K562 (cell line): ENCODE measurements at regions not wholly inside any gene's neighbourhood (a gene's known extent, or its start where the extent isn't known, plus 50 kb on each side); places are given as distances from the start of the nearest gene placed in this dataset.

Experiments
- CC2D1A ChIP-seq: fragments of 450-650 bp; IDR thresholded peaks from 2 replicates; pipeline ENCODE4 v1.6.1; 2017; ENCODE audit warnings: mild to moderate bottlenecking
- CHCHD3 ChIP-seq: fragments of 250-450 bp; sonication (Bioruptor Pico); IDR thresholded peaks from 2 replicates; pipeline ENCODE4 v2.1.2; 2022; ENCODE audit warnings: mild to moderate bottlenecking
- CREB1 ChIP-seq, 2 experiments: sonication (generic) in 1 of 2; formaldehyde crosslinking in 1 of 2; IDR thresholded peaks; 2 replicates each; pipeline versions ENCODE4 v1.6.1 to v1.8.0; 2012 to 2022; ENCODE audit warnings: inconsistent platforms in 1 of 2, mild to moderate bottlenecking in 1 of 2, missing genetic modification reagents in 1 of 2, moderate library complexity in 1 of 2
- FOXA3 ChIP-seq, 2 experiments: fragments of 450-650 bp in 1 of 2; sonication (generic) in 1 of 2; formaldehyde crosslinking; IDR thresholded peaks in 1 of 2; conservative IDR thresholded peaks in 1 of 2; 2 replicates each; pipeline versions ENCODE4 v1.4.0 to v1.8.0; 2020 to 2022; ENCODE audit warnings: mild to moderate bottlenecking in 2 of 2, missing genetic modification reagents in 1 of 2
- KLF6 ChIP-seq: fragments of 250-450 bp; sonication (Bioruptor Pico); IDR thresholded peaks from 2 replicates; pipeline ENCODE4 v1.4.0; 2020; ENCODE audit warnings: mild to moderate bottlenecking, moderate library complexity, borderline replicate concordance
- NEUROD1 ChIP-seq: fragments of 150-350 bp; IDR thresholded peaks from 2 replicates; pipeline ENCODE4 v1.6.1; 2014; ENCODE audit warnings: borderline replicate concordance, low read length, low read depth; ENCODE audit not compliant: partially characterized antibody
- NFATC3 ChIP-seq: fragments of 450-650 bp; IDR thresholded peaks from 2 replicates; pipeline ENCODE4 v1.6.1; 2017; ENCODE audit warnings: mild to moderate bottlenecking
- TAF15 ChIP-seq: fragments of 200-400 bp; formaldehyde crosslinking; IDR thresholded peaks from 2 replicates; pipeline ENCODE4 v1.6.1; 2017; ENCODE audit warnings: mild to moderate bottlenecking, low read depth, low read length, moderate library complexity
- TCF3 ChIP-seq: sonication (generic); formaldehyde crosslinking; IDR thresholded peaks from 2 replicates; pipeline ENCODE4 v1.4.0; 2020; ENCODE audit warnings: mild to moderate bottlenecking, missing genetic modification reagents
- ZNF696 ChIP-seq: fragments of 250-450 bp; sonication (Bioruptor Pico); conservative IDR thresholded peaks from 2 replicates; pipeline ENCODE4 v1.4.0; 2020; ENCODE audit warnings: mild to moderate bottlenecking, moderate library complexity
- ZNF77 ChIP-seq: fragments of 250-450 bp; sonication (Bioruptor Pico); IDR thresholded peaks from 2 replicates; pipeline ENCODE4 v1.5.0; 2020
- TF ChIP-seq, protein P1 (sequence below): fragments of 450-650 bp; formaldehyde crosslinking; IDR thresholded peaks from 2 replicates; pipeline ENCODE4 v1.4.0; 2020; ENCODE audit warnings: mild to moderate bottlenecking, moderate library complexity
- TF ChIP-seq, protein P2 (sequence below): conservative IDR thresholded peaks from 2 replicates; pipeline ENCODE4 v1.6.1; 2011; ENCODE audit warnings: low read depth, mild to moderate bottlenecking, low read length; ENCODE audit not compliant: control insufficient read depth
- TF ChIP-seq, protein P3 (sequence below): fragments of 450-650 bp; IDR thresholded peaks from 2 replicates; pipeline ENCODE4 v1.6.1; 2016; ENCODE audit warnings: low read depth
- TF ChIP-seq, protein P4 (sequence below): sonication (generic); formaldehyde crosslinking; IDR thresholded peaks from 2 replicates; pipeline ENCODE4 v1.9.0; 2022; ENCODE audit warnings: mild to moderate bottlenecking, missing genetic modification reagents

DNA sequence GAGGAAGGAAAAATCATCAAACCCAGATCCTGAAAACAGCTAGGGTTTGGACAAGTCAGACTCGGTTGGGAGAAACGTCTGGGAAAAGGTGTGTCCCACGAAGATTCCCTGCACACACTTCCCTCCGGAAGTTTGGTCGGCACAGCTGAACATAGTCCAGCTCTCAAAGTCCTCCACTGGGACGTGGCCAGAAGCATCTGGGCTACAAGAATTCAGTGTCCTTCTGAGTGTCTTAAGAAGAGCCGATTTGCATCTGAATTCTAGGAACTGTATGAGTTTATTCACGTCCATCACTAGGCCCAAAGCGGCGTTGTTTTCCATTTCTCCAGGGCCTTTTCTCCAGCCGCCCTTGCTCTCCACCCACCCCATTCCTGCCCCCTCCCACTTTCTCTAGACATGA, 109.1 kb downstream of the C17orf67 start (continued):
- TF ChIP-seq NEUROD1, result no peak
- no peak for TF ChIP-seq CREB1 (IDR thresholded peaks at IDR 0.05)
- no peak for TF ChIP-seq CREB1 (CRISPR knock-in tag; IDR thresholded peaks at IDR 0.05)
- no peak for TF ChIP-seq TAF15
- TF ChIP-seq KLF6 (CRISPR knock-in tag), result no peak
- TF ChIP-seq ZNF696 (CRISPR knock-in tag), result no peak
- TF ChIP-seq CHCHD3, result no peak
- TF ChIP-seq, protein P1, sequence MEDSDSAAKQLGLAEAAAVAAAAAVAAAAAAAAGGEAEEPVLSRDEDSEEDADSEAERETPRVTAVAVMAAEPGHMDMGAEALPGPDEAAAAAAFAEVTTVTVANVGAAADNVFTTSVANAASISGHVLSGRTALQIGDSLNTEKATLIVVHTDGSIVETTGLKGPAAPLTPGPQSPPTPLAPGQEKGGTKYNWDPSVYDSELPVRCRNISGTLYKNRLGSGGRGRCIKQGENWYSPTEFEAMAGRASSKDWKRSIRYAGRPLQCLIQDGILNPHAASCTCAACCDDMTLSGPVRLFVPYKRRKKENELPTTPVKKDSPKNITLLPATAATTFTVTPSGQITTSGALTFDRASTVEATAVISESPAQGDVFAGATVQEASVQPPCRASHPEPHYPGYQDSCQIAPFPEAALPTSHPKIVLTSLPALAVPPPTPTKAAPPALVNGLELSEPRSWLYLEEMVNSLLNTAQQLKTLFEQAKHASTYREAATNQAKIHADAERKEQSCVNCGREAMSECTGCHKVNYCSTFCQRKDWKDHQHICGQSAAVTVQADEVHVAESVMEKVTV (CRISPR knock-in tag), result no peak
- no peak for TF ChIP-seq CC2D1A
- TF ChIP-seq ZNF77, result no peak
- TF ChIP-seq NFATC3, result no peak
- TF ChIP-seq, protein P2, sequence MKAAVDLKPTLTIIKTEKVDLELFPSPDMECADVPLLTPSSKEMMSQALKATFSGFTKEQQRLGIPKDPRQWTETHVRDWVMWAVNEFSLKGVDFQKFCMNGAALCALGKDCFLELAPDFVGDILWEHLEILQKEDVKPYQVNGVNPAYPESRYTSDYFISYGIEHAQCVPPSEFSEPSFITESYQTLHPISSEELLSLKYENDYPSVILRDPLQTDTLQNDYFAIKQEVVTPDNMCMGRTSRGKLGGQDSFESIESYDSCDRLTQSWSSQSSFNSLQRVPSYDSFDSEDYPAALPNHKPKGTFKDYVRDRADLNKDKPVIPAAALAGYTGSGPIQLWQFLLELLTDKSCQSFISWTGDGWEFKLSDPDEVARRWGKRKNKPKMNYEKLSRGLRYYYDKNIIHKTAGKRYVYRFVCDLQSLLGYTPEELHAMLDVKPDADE, result no peak
- no peak for TF ChIP-seq TCF3
- TF ChIP-seq, protein P3, sequence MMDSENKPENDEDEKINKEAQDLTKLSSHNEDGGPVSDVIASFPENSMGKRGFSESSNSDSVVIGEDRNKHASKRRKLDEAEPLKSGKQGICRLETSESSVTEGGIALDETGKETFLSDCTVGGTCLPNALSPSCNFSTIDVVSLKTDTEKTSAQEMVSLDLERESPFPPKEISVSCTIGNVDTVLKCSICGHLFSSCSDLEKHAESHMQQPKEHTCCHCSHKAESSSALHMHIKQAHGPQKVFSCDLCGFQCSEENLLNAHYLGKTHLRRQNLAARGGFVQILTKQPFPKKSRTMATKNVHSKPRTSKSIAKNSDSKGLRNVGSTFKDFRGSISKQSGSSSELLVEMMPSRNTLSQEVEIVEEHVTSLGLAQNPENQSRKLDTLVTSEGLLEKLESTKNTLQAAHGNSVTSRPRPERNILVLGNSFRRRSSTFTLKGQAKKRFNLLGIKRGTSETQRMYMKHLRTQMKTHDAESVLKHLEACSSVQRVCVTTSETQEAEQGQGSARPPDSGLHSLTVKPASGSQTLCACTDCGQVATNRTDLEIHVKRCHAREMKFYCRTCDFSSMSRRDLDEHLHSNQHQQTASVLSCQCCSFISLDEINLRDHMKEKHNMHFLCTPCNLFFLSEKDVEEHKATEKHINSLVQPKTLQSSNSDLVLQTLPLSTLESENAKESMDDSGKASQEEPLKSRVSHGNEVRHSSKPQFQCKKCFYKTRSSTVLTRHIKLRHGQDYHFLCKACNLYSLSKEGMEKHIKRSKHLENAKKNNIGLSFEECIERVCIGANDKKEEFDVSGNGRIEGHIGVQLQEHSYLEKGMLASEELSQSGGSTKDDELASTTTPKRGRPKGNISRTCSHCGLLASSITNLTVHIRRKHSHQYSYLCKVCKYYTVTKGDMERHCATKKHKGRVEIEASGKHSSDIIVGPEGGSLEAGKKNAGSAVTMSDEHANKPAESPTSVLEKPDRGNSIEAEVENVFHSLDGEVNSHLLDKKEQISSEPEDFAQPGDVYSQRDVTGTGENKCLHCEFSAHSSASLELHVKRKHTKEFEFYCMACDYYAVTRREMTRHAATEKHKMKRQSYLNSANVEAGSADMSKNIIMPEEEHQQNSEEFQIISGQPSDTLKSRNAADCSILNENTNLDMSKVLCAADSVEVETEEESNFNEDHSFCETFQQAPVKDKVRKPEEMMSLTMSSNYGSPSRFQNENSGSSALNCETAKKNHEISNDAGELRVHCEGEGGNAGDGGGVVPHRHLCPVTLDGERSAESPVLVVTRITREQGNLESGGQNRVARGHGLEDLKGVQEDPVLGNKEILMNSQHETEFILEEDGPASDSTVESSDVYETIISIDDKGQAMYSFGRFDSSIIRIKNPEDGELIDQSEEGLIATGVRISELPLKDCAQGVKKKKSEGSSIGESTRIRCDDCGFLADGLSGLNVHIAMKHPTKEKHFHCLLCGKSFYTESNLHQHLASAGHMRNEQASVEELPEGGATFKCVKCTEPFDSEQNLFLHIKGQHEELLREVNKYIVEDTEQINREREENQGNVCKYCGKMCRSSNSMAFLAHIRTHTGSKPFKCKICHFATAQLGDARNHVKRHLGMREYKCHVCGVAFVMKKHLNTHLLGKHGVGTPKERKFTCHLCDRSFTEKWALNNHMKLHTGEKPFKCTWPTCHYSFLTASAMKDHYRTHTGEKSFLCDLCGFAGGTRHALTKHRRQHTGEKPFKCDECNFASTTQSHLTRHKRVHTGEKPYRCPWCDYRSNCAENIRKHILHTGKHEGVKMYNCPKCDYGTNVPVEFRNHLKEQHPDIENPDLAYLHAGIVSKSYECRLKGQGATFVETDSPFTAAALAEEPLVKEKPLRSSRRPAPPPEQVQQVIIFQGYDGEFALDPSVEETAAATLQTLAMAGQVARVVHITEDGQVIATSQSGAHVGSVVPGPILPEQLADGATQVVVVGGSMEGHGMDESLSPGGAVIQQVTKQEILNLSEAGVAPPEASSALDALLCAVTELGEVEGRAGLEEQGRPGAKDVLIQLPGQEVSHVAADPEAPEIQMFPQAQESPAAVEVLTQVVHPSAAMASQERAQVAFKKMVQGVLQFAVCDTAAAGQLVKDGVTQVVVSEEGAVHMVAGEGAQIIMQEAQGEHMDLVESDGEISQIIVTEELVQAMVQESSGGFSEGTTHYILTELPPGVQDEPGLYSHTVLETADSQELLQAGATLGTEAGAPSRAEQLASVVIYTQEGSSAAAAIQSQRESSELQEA, result no peak
- TF ChIP-seq, protein P4, sequence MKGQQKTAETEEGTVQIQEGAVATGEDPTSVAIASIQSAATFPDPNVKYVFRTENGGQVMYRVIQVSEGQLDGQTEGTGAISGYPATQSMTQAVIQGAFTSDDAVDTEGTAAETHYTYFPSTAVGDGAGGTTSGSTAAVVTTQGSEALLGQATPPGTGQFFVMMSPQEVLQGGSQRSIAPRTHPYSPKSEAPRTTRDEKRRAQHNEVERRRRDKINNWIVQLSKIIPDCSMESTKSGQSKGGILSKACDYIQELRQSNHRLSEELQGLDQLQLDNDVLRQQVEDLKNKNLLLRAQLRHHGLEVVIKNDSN (CRISPR knock-in tag), result no peak
- no peak for TF ChIP-seq FOXA3 (CRISPR knock-in tag; conservative IDR thresholded peaks at IDR 0.05 in 1 of 2, IDR thresholded peaks at IDR 0.05 in 1 of 2)
